Hematopoietic multipotent progenitor cell treated with erythropoietin and hydrocortisone succinate and interleukin-3 and kit ligand, for 8 days (in vitro differentiated cells): ENCODE measurements at regions not wholly inside any gene's neighbourhood (a gene's known extent, or its start where the extent isn't known, plus 50 kb on each side); places are given as distances from the start of the nearest gene placed in this dataset.

ENCODE experiments used
- DNase-seq: peaks from one replicate; pipeline ENCODE4 v3.0.0-alpha.2; 2015

DNA sequence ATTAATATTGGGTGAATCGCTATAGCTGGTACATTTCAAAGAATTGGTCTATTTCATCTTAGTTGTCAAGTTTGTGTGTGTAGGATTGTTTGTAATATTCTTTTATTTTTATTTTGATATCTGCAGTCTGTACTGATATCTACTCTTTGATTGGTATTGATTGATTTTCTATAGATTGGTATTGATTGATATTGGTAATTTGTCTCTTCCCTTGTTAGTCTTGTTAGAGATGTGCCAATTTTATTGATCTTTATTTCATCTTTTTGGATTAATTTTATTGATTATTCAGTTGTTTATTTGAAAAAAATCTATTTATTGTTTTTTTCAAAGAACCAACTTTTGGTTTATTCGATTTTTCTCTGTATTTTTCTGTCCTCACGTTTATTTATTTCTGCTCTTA lies 61.4 kb downstream of the TM2D3 start:
- no peak for DNase-seq

DNA sequence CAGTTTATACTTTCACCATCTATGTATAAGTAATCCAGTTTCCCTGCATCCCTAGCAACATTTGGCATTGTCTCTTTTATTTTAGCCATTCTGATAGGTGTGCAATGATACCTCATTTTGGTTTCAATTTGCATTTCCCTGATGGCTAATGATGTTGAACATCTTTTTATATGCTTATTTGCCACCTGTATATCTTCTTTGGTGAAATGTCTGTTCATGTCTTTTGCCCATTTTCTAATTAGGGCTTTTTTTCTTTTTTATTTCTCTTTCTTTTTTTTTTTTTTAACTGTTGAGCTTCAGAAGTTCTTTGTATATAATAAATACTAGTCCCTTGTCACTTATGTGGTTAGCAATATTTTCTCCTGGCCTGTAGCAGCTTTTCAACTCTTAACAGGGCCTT lies 68.9 kb downstream of the TM2D3 start:
- no peak for DNase-seq

DNA sequence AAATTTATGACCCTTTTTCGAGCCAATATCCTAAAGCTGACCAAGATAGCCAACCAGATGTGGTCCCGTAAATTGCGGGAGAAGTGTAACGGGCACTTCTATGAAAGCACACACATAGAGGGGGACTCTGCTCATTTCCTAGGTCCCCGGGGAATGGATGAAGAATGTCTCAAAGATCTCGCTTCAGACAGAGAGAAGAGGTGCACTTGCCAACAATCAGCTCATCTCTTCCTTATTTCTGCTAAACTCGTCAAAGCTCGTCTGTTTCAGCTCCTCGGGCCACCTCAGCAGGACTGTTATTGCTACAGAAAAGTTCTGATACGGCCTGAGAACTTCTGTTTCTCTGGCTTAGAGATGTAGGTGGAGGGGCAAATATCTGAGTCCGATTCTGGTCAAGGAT lies 71.8 kb downstream of the TM2D3 start:
- no peak for DNase-seq

DNA sequence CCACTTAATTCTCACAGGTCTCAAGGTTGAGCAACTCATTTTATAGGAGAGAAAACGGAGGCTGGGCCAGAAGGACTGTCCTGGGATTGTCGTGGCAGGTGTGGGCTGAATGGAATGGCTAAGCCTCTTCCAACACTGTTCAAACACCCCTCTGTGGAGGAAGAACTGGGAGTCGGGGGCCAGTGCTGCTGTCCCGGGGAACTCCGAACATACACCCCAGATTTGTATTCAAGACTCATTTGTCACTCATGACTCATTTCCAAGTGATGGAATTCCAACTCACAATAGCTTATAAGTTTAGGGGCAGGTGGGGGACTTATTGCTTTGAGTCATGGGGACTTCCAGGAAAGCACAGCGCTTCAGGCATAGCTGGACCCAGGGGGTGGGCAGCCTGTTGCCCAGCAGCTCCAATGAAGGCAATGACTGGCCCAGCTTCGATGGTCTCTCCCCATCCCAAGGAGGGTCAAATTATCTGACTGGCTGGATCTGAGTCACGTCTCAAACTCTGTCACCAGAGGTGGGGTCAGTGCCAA lies 72.5 kb downstream of the TM2D3 start:
- no peak for DNase-seq

DNA sequence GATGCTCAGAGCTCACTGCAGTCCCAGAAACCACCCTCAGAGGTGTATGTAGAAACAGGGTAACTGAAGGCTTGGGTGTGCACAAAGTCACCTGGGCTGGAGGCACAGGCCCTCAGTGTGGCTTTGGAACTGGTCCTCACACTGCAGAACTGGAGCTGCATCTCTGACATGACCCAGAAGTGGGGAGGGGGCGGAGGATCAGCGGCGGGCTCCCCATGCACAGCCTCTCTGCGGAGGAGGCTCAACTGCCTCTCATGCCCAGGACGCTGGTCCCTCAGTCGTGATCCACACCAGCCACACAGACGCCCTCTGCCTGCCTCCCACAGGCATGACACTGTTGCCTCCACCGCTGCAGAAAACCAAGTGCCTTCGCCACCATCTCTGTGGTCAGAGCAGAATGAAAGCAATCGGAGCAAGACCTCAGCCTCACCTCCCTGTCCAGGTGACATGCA lies 73.7 kb downstream of the TM2D3 start:
- DNase-seq = peak; percentile 36

DNA sequence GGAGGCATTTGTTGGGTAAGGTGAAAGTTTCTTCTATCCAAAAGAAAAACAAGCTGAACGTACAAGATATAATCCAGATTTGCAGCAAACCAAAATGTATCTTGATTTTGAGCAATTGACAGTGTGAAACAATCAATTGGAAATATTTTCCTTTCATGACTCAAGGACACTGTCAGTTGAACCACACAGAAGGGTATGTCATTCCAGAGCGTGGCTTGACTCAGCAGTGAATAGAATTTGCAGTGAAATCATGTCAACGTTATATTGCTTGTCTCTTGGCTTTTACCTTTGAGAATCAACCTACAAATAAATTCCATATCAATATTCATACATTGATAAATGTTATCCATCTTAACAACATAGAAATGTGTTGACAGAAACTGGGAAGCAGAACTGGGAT lies 78.2 kb downstream of the TM2D3 start:
- no peak for DNase-seq

DNA sequence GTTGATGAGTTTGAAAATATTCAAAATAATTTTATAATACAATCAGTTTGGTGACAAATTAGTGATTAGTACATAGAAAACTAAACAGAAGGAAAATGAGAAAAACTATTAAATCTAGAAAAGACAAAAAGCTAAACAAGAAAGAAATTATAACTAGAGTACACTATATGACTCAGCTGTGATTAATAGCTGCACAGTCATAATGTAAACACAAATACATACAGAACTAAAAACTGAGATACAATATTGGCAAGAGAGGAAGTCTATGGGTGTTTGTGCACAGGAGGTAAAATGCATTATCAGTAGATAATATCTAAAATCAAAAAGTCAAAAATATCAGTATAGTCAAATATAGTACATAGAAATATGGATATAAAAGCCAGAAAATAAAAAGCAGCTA lies 80.7 kb upstream of the PCSK6 start:
- DNase-seq = no peak

DNA sequence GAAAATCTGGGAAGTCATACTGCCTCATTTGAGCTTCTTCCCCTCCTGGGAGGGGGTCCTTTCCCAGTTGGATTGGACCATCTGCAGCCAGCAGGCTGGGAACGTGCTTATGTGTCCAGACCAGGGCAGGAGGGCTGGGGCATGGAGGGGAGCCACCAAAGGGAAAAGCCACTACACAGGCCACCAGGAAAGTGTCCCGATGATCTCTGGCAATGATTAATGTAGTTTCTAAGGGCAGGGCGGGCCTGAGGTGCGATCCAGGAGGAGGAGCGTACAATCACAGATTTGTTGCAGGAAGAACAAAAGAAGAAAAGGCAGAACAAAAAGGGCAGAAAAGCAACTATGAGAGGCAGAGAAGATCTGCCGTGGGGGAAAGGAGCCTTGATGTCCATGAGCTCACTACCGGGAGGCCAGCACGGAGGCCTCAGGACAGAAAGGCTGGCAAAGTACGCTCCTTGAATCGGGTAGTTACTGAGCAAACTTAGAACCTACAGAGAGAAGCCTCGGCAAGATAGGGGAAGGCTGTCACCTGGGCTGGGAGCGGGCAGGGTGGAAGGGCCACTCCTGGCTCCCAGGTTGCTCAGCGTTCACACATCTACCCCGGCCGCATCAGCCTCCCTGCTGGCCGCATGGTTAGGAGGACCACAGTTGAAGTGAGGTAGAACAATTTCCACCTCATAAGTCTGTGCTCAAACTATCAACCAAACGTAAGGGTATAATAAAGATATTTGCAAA lies 79.5 kb upstream of the PCSK6 start:
- DNase-seq = no peak

DNA sequence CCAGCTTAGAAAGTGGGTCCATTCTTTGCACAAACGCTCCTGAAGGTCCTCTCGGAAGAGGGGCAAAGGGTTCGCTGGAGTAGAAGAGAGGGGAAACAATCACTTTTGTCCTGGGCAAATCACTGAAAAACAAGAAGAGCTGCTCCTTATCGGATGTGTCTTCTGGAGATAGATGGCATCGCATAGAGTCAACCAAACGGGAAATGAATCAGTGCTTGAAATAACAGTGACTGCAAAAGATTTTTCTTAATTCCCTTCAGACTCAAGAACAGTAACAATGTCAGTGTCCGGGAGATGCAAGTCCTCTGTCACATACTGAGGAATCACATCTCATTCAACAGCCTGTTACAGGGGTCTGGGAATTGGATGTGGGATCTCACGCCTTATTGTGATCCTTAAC lies 78.8 kb upstream of the PCSK6 start:
- DNase-seq = no peak

DNA sequence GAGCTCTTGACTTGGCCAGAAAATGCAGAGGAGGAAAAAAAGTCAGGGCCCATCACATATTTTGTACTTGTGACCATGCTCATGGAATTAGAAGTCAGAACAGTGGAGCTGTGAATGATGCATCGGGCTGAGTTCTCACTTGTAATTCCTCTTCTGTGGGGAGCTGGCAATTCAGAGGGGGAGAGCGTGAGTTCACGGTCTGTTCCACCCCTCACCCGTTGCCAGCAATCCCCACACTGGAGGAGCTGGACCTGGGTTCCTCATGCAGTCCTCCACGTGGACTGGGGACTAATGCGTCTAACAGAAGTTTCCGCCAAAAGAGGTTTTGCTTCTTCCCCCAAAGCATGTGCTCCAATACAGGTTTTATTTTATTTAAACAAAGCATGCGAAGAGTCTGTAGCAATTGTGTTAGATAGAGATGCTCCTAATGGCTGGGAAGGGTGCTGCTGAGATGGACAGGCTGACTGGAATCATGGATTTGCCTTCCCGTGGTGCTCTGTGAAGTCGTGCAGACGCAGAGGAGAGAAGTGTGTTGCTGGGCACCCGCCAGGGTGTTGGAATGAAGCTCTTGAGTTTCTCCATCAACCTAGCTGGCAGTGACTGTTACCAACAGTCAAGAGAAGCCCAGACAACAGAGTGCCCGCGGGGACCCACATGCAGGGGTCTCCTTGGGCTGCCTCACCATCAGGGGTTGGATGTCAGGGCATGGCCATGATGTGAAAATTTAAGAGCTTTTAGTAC lies 77.4 kb upstream of the PCSK6 start:
- no peak for DNase-seq

DNA sequence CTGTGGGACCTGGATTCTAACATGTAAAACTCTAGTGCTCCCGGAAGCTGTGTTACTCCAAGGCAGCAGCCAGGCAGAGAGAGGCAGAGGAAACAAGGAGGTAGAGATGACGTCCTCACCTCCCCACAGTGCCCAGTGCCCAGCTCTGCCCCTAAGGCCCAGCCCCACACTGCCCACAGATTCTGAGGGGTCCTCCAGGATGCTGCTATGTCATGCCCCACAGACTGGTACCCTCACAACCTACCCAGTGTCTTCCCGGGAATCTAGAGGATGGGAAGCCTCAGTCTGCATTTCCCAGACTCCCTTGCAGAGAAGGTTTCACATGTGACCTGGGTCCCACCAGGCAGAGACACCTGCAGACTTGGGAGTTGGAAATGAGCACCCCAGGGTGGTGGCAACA lies 75.9 kb upstream of the PCSK6 start:
- no peak for DNase-seq

DNA sequence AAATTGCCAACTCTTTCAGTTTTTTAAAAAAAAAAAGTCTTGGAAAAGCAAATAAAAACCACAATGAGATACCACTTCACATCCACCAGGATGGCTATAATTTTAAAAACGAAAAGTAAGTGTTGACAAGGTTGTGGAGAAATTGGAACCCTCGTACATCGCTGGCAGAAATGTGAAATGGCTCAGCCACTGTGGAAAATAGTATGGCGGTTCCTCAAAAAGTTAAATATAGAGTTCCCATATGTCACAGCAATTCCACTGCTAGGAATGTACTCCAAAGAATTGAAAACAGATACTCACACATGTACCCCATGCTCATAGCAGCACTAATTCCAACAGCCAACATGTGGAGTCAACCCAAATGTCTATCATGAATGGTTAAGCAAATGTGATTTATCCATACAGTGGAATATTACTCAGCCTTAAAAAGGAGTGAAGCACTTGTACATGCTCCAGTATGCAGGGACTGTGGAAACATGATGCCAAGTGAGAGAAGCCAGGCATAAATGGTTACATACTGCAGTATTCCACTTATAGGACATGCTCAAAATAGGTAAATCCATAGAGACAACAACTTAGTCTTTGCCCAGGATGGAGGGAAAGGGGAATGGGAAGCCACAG lies 73.8 kb upstream of the PCSK6 start:
- DNase-seq = no peak

DNA sequence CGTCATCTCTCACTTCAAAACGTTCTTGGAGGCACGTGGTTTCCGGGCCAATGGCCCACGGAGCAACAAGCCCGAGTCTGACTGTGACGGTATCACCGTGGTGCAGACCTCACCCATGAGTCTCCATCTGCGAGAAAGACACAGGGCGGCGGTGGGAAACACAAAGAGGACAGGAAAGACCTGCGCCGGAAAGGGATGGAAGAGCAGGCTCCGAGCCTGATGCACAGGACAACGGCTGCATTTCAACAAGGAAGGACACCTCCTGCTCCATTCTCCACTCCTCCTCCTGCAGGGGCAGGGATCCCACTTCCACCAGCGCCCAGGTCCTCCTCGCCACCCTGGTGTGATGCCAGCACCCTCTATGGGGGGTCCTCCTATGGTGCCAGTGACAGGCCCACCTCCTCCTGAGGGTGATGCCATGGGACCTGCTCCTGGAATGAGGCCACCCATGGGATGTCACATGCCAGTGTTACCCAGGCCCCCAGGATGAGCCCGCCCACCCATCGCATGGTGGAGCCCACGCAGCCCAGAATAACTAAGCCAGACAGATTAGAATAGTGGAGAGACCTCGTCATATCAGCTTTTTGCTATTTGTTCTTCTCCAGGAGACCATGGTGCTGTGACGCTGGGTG lies 73.0 kb upstream of the PCSK6 start:
- DNase-seq = no peak

DNA sequence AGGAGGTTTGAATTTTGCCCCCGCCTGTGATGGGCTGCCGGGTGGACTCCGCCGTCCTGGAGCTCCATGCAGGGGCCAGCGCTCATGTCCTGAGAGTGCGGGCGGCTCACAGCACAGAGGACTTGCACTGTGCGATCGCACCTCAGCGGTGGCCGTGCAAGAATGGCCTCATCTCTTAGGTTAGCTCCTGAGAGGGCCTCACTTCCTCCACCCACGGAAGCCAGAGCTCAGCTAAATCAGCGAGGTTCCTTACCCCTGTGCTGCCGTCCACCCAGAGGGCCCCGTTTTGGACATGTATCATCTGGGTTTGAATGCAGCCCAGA lies 72.0 kb upstream of the PCSK6 start:
- DNase-seq = no peak

DNA sequence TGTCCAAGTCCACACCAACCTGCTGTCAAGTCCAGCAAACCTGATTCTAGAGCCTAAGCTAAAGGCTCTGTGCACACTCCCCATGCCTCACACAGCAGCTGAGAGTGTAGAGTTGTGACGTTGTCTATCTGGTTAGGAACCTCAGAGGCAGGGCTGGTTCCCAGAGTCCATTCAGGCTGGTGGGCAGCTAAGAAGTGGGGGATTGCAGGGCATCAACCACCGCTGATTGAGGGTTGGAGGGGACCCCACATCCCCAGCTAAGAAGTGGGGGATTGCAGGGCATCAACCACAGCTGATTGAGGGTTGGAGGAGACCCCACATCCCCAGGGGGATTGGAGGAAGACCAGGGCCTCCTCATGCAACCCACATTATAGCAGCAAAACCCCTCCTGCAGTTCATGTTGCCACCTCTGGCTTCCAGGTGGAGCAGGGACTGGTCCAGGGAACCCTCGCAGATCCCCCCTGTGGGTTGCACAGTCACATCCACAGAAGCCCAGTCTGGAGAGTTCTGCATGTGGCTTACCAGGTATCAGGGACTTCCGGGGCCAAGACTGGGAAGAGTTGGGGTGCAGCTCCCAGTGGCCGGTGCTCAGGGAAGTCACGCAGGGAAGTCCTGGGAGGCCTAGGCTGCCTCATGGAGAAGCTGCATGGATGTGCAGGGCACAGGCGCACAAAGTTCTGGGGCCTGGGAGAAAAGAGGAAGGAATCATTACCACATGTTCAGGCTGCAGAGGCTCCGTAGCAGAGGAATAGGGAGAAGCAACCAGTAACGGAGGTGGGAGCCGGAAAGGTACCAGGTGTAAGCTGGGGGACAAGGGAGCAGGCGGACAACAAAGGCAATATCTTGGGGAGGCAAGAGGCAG lies 71.4 kb upstream of the PCSK6 start:
- no peak for DNase-seq

DNA sequence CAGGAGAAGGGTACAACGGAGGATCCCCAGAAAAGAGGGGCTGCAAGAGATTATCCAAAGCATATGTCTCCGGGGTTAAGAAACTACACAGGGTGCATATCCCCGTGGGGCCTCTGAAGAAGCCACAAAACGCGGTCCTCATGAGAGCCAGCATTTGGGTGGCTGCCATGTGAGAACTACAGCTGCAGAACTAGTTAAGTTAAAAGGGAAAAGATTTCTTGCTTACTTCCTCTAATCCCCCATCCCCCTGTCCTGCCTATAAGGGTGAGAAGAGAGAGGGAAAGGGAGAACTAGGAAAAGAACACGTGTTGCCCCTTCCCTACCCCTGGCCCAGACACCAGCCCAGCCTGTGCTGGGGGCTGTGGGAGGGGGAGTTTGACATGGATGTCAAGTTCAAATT lies 70.4 kb upstream of the PCSK6 start:
- DNase-seq = no peak

DNA sequence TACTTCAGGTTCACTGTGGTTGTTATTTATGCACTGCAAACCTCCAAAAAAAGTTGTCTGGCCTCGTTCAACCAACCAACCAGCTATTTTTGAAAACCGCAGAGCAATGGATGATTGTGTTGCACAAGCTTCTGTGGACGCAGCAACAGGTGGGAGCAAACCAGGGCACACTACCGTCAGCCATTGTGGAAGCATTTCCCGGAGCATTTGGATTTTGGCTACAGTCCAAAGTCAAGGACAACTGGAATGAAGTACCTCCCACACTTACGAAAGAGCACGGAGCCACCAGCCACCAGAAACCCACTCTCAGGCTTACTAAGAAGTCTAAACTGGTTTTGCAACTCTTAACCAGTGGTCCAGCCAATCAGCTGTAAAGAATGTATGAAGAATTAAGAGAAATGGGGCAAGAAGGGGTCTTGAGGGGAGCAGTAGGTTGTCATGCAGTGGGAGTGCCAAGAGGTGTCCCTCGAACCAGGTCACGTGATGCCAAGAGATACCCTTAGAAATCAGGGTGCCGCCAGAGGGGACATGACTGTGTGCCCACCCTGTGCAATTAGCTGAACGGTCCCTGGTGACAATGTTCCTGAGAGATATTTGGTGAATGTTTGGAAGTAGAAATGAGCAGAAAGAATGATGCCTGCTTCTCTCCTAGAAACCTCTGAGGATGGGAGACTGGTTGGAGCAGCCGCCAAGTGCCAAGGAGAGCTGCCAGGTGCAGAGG lies 68.9 kb upstream of the PCSK6 start:
- DNase-seq = no peak

DNA sequence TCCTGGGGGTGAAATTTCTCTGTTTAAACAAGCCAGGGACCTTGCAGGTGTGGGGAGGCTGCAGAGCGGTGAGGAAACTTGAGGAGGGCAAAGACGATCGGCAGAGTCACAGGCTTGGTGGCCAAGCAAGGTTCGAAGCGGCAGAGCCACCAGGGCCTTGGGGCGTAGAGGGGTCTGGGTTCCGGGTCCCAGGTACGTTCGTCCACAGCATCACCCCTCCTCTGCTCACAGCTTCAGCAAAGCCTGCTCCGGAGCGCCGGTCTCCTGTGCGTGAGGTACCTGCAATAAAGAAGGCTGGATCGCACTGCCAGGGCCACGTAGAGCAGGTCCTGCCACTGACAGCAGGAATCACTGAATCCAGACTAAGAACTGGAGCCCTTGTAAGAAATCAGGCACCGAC lies 66.8 kb upstream of the PCSK6 start:
- DNase-seq = no peak

DNA sequence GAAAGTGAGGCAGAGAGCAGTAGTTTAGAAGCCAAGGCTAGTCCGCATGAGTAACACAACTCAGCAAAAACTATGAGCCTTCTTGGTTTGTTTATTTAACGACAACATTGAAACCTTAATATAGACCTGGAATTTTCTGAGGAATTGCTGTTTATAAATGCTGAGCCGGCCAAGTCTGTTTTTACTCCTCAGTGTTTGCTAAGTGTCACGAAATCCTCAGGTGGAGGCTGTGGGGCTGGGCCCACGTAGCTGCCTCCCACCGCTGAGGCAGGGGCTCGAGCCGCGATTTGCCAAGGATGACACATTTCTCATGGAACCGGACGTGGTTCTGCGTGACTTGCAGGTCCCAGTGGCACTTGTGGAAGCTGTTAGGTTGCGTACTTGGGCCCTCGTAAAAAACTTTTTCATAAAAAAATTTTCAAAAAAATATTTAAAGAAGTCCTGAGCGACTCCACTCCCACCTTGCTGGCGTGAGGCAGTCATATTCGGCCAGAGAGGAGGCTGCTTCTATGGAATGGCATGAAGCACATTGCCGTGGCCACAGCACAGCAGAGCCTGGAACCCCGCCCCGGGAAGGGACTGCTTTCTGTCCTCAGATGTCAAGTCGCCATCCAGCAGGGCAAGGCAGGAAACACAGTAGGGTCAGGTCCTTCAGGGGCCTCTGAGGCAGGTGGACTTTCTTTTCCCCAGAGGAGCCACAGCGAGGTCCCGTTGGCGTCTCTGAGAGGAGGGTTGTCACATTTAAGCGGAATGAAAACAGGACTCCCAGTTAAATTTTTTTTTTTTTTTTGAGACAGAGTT lies 64.8 kb upstream of the PCSK6 start:
- no peak for DNase-seq

DNA sequence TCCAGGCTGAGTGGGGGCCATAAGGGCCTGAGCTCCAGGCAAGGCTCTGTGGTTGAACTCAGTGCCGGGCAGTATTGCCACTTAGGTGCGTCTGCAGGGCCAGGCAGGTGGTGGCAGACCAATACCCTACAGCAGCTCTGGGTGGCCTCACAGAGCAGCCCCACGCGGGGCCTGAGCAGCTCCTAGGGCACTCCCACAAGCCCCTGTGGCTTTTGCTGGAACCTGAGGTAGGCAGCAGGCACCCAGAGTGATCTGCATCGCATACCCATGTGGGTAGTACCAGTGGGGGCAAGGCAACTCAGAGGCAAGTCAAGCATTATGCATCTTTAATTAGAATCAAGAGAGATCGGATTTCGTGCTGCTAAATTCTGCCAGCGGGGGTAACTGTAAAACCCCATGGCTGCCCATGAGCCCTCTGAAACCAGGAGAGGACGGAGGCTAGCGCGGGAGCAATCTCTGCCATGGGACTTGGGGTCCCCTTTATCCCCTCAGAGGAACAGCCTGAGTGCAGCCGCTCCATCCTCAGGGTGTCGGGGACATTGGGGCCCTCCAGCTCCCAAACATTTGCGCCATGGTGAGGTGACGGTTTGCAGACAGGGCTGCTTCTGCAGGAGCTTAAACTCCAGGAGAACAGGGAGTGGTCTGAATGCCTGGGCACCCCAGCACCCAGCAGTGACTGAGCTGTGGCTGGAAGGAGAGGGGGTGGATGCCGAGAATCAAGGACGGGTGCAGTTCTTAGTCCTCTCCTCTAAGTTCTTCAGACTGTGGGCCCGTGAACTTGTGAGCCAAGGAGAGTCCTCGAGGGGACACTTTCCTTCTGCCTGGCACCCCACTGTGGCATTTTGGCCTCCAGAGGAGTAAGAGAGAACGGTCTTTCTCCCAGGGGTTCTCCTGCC lies 62.4 kb upstream of the PCSK6 start:
- DNase-seq = no peak
